GM12891 (cell line): ENCODE measurements at regions not wholly inside any gene's neighbourhood (a gene's known extent, or its start where the extent isn't known, plus 50 kb on each side); places are given as distances from the start of the nearest gene placed in this dataset.

Experiments
- POLR2A ChIP-seq: IDR thresholded peaks from 2 replicates; pipeline ENCODE4 v1.6.1; 2011; ENCODE audit warnings: low read depth, low read length, control low read depth
- POLR2AphosphoS5 ChIP-seq: IDR thresholded peaks from 2 replicates; pipeline ENCODE4 v1.6.1; 2011; ENCODE audit warnings: low read depth, low read length, control low read depth
- POU2F2 ChIP-seq: IDR thresholded peaks from 2 replicates; pipeline ENCODE4 v1.6.1; 2011; ENCODE audit warnings: low read depth, mild to moderate bottlenecking, control low read depth, low read length, moderate library complexity
- SPI1 ChIP-seq: IDR thresholded peaks from 2 replicates; pipeline ENCODE4 v1.6.1; 2011; ENCODE audit warnings: low read depth, low read length, control low read depth
- TAF1 ChIP-seq: IDR thresholded peaks from 2 replicates; pipeline ENCODE4 v1.6.1; 2011; ENCODE audit warnings: low read depth, low read length, control low read depth

GRCh38 chr5:96072791-96073165 lies 111.1 kb upstream of the ELL2 start:
- TF ChIP-seq POU2F2 (no peak), POLR2A (no peak), POLR2AphosphoS5 (no peak), TAF1 (no peak), SPI1 (no peak)
